ENCODE measurements at regions not wholly inside any gene's neighbourhood (a gene's known extent, or its start where the extent isn't known, plus 50 kb on each side); places are given as distances from the start of the nearest gene placed in this dataset.

- DNase-seq: no peak
Measured at GRCh38 chr9:126017758-126018157, 270.6 kb downstream of the PBX3 start.

GRCh38 chr9:126020836-126021235, 273.7 kb downstream of the PBX3 start:
- DNase-seq: no peak

GRCh38 chr9:126023962-126024361, 276.8 kb downstream of the PBX3 start:
- DNase-seq: no peak

GRCh38 chr9:126024581-126025230, 277.5 kb downstream of the PBX3 start:
- DNase-seq: no peak

- no peak for DNase-seq
Measured at GRCh38 chr9:126025991-126026390, 278.8 kb downstream of the PBX3 start.

GRCh38 chr9:126027566-126027965, 280.4 kb downstream of the PBX3 start:
- no peak for DNase-seq

- DNase-seq: no peak
Measured at GRCh38 chr9:126028746-126029145, 281.6 kb downstream of the PBX3 start.

GRCh38 chr9:126030716-126031115, 283.5 kb downstream of the PBX3 start:
- no peak for DNase-seq

- no peak for DNase-seq
Measured at GRCh38 chr9:126031116-126031515, 283.9 kb downstream of the PBX3 start.

GRCh38 chr9:126032135-126032534, 285.0 kb downstream of the PBX3 start:
- no peak for DNase-seq

- DNase-seq: no peak
Measured at GRCh38 chr9:126033318-126033717, 286.1 kb downstream of the PBX3 start.

- DNase-seq: no peak
Measured at GRCh38 chr9:126033956-126034355, 286.8 kb downstream of the PBX3 start.

- no peak for DNase-seq
Measured at GRCh38 chr9:126036881-126037291, 289.7 kb downstream of the PBX3 start.

- no peak for DNase-seq
Measured at GRCh38 chr9:126038790-126039189, 287.8 kb upstream of the MVB12B start.

GRCh38 chr9:126043681-126044080, 282.9 kb upstream of the MVB12B start:
- DNase-seq: peak; percentile 26

- no peak for DNase-seq
Measured at GRCh38 chr9:126049088-126049487, 277.5 kb upstream of the MVB12B start.

GRCh38 chr9:126049896-126050604, 276.6 kb upstream of the MVB12B start:
- no peak for DNase-seq

GRCh38 chr9:126050605-126050990, 276.0 kb upstream of the MVB12B start:
- DNase-seq: no peak

- DNase-seq: no peak
Measured at GRCh38 chr9:126051446-126052130, 275.0 kb upstream of the MVB12B start.

- no peak for DNase-seq
Measured at GRCh38 chr9:126052791-126053190, 273.8 kb upstream of the MVB12B start.

GRCh38 chr9:126053913-126054312, 272.7 kb upstream of the MVB12B start:
- DNase-seq: no peak

- DNase-seq: no peak
Measured at GRCh38 chr9:126055381-126055985, 271.1 kb upstream of the MVB12B start.

GRCh38 chr9:126056312-126057021, 270.2 kb upstream of the MVB12B start:
- DNase-seq: no peak
